ENCODE measurements at regions not wholly inside any gene's neighbourhood (a gene's known extent, or its start where the extent isn't known, plus 50 kb on each side); places are given as distances from the start of the nearest gene placed in this dataset.
"Not testable (repeated sequence)": the region's sequence is repeated elsewhere in the genome, so short reads cannot be mapped to it uniquely, and the experiment has no call there.

GRCh38 chr1:89436856-89437255, 73.0 kb downstream of the GBP6 start:
- intact Hi-C loops (cut with micrococcal nuclease): no loop called here

GRCh38 chr1:89438301-89438700, 74.4 kb downstream of the GBP6 start:
- intact Hi-C loops (cut with micrococcal nuclease): not testable (repeated sequence)

GRCh38 chr1:89440911-89441310, 77.1 kb downstream of the GBP6 start:
- intact Hi-C loops (cut with micrococcal nuclease): no loop called here

- intact Hi-C loops (cut with micrococcal nuclease): no loop called here
Measured at GRCh38 chr1:89444791-89445190, 79.8 kb upstream of the LRRC8B start.

GRCh38 chr1:89451011-89451410, 73.6 kb upstream of the LRRC8B start:
- intact Hi-C loops (cut with micrococcal nuclease): loop anchor here (1.0 to 2.0 kb wide), 4 partner anchors 88 to 325 kb away; partner anchors contain the start of genes GBP2 and GBP4

- intact Hi-C loops (cut with micrococcal nuclease): no loop called here
Measured at GRCh38 chr1:89453123-89453972, 71.3 kb upstream of the LRRC8B start.

- intact Hi-C loops (cut with micrococcal nuclease): loop anchor here (1.0 to 2.0 kb wide), 8 partner anchors 97 to 519 kb away; partner anchors contain the start of gene GBP1
Measured at GRCh38 chr1:89454845-89455521, 69.6 kb upstream of the LRRC8B start.

- intact Hi-C loops (cut with micrococcal nuclease): no loop called here
Measured at GRCh38 chr1:89457046-89457445, 67.6 kb upstream of the LRRC8B start.

GRCh38 chr1:89459081-89459480, 65.5 kb upstream of the LRRC8B start:
- intact Hi-C loops (cut with micrococcal nuclease): no loop called here

- intact Hi-C loops (cut with micrococcal nuclease): no loop called here
Measured at GRCh38 chr1:89460325-89460724, 64.3 kb upstream of the LRRC8B start.

GRCh38 chr1:89462250-89462649, 62.4 kb upstream of the LRRC8B start:
- intact Hi-C loops (cut with micrococcal nuclease): no loop called here

- intact Hi-C loops (cut with micrococcal nuclease): no loop called here
Measured at GRCh38 chr1:89464008-89464407, 60.6 kb upstream of the LRRC8B start.

GRCh38 chr1:89465201-89465600, 59.4 kb upstream of the LRRC8B start:
- intact Hi-C loops (cut with micrococcal nuclease): loop anchor here (1.0 to 5.0 kb wide), 2 partner anchors 18 to 522 kb away; no protein-coding TSS in a partner anchor

GRCh38 chr1:89466307-89466930, 58.2 kb upstream of the LRRC8B start:
- intact Hi-C loops (cut with micrococcal nuclease): loop anchor here (5.0 kb wide), 1 partner anchor 521 kb away; no protein-coding TSS in a partner anchor

- intact Hi-C loops (cut with micrococcal nuclease): no loop called here
Measured at GRCh38 chr1:89472253-89472652, 52.4 kb upstream of the LRRC8B start.

GRCh38 chr1:89472886-89473417, 51.7 kb upstream of the LRRC8B start:
- intact Hi-C loops (cut with micrococcal nuclease): no loop called here
